HCT116 (cell line): ENCODE measurements at regions not wholly inside any gene's neighbourhood (a gene's known extent, or its start where the extent isn't known, plus 50 kb on each side); places are given as distances from the start of the nearest gene placed in this dataset.

Source experiments
- CTCF ChIP-seq, 3 experiments: fragments of 200-600 bp in 1 of 3; sonication (generic) in 1 of 3; IDR thresholded peaks in 2 of 3; conservative IDR thresholded peaks in 1 of 3; 2 replicates each; pipeline ENCODE4 v1.5.1; 2012 to 2017; ENCODE audit warnings: low read depth in 2 of 3, low read length in 2 of 3, antibody characterized with exemption in 1 of 3, borderline replicate concordance in 1 of 3, control low read depth in 1 of 3, mild to moderate bottlenecking in 1 of 3, mixed read lengths in 1 of 3, mixed run types in 1 of 3, moderate library complexity in 1 of 3; ENCODE audit not compliant: insufficient read depth in 1 of 3
- POLR2A ChIP-seq: IDR thresholded peaks from 2 replicates; pipeline ENCODE4 v1.7.0; 2011; ENCODE audit warnings: borderline replicate concordance; ENCODE audit not compliant: insufficient read depth, insufficient read length; ENCODE audit errors: extremely low read depth
- REST ChIP-seq: IDR thresholded peaks from 2 replicates; pipeline ENCODE4 v1.6.1; 2012; ENCODE audit warnings: low read depth

DNA sequence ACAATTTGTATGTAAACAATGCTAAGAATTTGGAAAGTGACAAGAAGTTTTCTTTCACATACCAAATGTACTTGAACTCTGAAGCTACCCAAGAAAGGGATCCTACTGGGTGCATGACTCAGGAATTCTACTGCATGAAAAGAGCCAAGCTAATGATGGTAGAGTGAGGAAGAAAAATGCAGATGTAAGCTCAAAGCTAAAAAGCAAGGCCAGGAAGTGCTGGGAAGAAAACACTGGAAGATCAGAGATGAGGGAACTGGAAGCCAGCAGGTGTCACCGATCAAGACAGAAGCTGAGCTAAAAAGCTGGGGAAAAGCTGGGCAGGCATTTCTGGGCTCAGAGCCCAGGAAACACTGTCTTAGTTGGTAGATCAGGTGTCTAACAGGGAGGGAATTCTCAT, 449.1 kb downstream of the NKX6-1 start:
- TF ChIP-seq CTCF (IDR thresholded peaks at IDR 0.05 in 2 of 3, conservative IDR thresholded peaks at IDR 0.05 in 1 of 3; ENCODE audit: borderline replicate concordance in 1 of 3, insufficient read depth in 1 of 3, low read depth in 2 of 3, low read length in 2 of 3) (0 out of 6 replicates have a peak, but pooled peaks of 1 of the 3 experiments have one; percentile 5), POLR2A (no peak), REST (no peak)
